K562 (cell line): ENCODE measurements at regions not wholly inside any gene's neighbourhood (a gene's known extent, or its start where the extent isn't known, plus 50 kb on each side); places are given as distances from the start of the nearest gene placed in this dataset.

ENCODE experiments used
- KDM2B ChIP-seq: fragments of 250-450 bp; sonication (Bioruptor Pico); IDR thresholded peaks from 2 replicates; pipeline ENCODE4 v1.8.0; 2021; ENCODE audit warnings: mild to moderate bottlenecking, moderate library complexity
- NR1H2 ChIP-seq: sonication (generic); formaldehyde crosslinking; IDR thresholded peaks from 2 replicates; pipeline ENCODE4 v1.4.0; 2020; ENCODE audit warnings: mild to moderate bottlenecking, missing genetic modification reagents
- RHOXF2B ChIP-seq: fragments of 250-450 bp; sonication (Bioruptor Pico); conservative IDR thresholded peaks from 2 replicates; pipeline ENCODE4 v1.5.1; 2021
- SMAD3 ChIP-seq: fragments of 450-650 bp; formaldehyde crosslinking; conservative IDR thresholded peaks from 2 replicates; pipeline ENCODE4 v1.4.0; 2020; ENCODE audit warnings: mild to moderate bottlenecking
- ZNF124 ChIP-seq: sonication (generic); formaldehyde crosslinking; IDR thresholded peaks from 2 replicates; pipeline ENCODE4 v1.8.1; 2022; ENCODE audit warnings: missing genetic modification reagents
- TF ChIP-seq, protein P1 (sequence below): fragments of 450-650 bp; formaldehyde crosslinking; IDR thresholded peaks from 2 replicates; pipeline ENCODE4 v1.4.0; 2020; ENCODE audit warnings: mild to moderate bottlenecking
- TF ChIP-seq, protein P2 (sequence below), 2 experiments: fragments of 450-650 bp in 1 of 2; IDR thresholded peaks; 2 replicates each; pipeline ENCODE4 v1.6.1; 2011 to 2017; ENCODE audit warnings: low read depth in 2 of 2, antibody characterized with exemption in 1 of 2, borderline replicate concordance in 1 of 2, low read length in 1 of 2, mild to moderate bottlenecking in 1 of 2, mixed read lengths in 1 of 2; ENCODE audit not compliant: control insufficient read depth in 1 of 2
- TF ChIP-seq, protein P3 (sequence below): fragments of 450-650 bp; IDR thresholded peaks from 2 replicates; pipeline ENCODE4 v1.6.1; 2016; ENCODE audit warnings: mild to moderate bottlenecking, moderate library complexity

DNA sequence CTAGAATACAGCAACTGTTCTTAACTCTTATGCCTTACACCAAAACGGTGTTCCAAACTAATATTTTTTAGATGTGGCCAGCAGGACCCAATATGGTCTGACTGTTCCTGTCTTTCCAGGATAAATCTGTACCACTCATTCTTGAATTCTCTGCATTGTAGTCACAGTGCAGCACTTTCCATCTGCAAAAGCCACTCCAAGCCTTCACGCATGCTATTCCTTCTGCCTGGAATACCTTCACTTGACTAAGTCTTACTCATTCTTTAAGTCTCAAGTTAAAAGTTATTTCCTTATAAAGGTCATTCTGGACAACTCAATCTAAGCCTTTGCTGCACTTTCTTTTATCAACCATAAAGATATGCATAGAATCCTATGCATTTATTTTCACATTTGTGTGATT, 1194.5 kb downstream of the PLA2G4A start (continued):
- TF ChIP-seq, protein P1, sequence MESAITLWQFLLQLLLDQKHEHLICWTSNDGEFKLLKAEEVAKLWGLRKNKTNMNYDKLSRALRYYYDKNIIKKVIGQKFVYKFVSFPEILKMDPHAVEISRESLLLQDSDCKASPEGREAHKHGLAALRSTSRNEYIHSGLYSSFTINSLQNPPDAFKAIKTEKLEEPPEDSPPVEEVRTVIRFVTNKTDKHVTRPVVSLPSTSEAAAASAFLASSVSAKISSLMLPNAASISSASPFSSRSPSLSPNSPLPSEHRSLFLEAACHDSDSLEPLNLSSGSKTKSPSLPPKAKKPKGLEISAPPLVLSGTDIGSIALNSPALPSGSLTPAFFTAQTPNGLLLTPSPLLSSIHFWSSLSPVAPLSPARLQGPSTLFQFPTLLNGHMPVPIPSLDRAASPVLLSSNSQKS (CRISPR knock-in tag) = no peak
- TF ChIP-seq, protein P2, sequence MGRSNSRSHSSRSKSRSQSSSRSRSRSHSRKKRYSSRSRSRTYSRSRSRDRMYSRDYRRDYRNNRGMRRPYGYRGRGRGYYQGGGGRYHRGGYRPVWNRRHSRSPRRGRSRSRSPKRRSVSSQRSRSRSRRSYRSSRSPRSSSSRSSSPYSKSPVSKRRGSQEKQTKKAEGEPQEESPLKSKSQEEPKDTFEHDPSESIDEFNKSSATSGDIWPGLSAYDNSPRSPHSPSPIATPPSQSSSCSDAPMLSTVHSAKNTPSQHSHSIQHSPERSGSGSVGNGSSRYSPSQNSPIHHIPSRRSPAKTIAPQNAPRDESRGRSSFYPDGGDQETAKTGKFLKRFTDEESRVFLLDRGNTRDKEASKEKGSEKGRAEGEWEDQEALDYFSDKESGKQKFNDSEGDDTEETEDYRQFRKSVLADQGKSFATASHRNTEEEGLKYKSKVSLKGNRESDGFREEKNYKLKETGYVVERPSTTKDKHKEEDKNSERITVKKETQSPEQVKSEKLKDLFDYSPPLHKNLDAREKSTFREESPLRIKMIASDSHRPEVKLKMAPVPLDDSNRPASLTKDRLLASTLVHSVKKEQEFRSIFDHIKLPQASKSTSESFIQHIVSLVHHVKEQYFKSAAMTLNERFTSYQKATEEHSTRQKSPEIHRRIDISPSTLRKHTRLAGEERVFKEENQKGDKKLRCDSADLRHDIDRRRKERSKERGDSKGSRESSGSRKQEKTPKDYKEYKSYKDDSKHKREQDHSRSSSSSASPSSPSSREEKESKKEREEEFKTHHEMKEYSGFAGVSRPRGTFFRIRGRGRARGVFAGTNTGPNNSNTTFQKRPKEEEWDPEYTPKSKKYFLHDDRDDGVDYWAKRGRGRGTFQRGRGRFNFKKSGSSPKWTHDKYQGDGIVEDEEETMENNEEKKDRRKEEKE (IDR thresholded peaks at IDR 0.05; ENCODE audit: borderline replicate concordance in 1 of 2, control insufficient read depth in 1 of 2, low read depth in 2 of 2, low read length in 1 of 2) = no peak
- no peak for TF ChIP-seq RHOXF2B (CRISPR knock-in tag)
- TF ChIP-seq ZNF124 = no peak
- TF ChIP-seq, protein P3, sequence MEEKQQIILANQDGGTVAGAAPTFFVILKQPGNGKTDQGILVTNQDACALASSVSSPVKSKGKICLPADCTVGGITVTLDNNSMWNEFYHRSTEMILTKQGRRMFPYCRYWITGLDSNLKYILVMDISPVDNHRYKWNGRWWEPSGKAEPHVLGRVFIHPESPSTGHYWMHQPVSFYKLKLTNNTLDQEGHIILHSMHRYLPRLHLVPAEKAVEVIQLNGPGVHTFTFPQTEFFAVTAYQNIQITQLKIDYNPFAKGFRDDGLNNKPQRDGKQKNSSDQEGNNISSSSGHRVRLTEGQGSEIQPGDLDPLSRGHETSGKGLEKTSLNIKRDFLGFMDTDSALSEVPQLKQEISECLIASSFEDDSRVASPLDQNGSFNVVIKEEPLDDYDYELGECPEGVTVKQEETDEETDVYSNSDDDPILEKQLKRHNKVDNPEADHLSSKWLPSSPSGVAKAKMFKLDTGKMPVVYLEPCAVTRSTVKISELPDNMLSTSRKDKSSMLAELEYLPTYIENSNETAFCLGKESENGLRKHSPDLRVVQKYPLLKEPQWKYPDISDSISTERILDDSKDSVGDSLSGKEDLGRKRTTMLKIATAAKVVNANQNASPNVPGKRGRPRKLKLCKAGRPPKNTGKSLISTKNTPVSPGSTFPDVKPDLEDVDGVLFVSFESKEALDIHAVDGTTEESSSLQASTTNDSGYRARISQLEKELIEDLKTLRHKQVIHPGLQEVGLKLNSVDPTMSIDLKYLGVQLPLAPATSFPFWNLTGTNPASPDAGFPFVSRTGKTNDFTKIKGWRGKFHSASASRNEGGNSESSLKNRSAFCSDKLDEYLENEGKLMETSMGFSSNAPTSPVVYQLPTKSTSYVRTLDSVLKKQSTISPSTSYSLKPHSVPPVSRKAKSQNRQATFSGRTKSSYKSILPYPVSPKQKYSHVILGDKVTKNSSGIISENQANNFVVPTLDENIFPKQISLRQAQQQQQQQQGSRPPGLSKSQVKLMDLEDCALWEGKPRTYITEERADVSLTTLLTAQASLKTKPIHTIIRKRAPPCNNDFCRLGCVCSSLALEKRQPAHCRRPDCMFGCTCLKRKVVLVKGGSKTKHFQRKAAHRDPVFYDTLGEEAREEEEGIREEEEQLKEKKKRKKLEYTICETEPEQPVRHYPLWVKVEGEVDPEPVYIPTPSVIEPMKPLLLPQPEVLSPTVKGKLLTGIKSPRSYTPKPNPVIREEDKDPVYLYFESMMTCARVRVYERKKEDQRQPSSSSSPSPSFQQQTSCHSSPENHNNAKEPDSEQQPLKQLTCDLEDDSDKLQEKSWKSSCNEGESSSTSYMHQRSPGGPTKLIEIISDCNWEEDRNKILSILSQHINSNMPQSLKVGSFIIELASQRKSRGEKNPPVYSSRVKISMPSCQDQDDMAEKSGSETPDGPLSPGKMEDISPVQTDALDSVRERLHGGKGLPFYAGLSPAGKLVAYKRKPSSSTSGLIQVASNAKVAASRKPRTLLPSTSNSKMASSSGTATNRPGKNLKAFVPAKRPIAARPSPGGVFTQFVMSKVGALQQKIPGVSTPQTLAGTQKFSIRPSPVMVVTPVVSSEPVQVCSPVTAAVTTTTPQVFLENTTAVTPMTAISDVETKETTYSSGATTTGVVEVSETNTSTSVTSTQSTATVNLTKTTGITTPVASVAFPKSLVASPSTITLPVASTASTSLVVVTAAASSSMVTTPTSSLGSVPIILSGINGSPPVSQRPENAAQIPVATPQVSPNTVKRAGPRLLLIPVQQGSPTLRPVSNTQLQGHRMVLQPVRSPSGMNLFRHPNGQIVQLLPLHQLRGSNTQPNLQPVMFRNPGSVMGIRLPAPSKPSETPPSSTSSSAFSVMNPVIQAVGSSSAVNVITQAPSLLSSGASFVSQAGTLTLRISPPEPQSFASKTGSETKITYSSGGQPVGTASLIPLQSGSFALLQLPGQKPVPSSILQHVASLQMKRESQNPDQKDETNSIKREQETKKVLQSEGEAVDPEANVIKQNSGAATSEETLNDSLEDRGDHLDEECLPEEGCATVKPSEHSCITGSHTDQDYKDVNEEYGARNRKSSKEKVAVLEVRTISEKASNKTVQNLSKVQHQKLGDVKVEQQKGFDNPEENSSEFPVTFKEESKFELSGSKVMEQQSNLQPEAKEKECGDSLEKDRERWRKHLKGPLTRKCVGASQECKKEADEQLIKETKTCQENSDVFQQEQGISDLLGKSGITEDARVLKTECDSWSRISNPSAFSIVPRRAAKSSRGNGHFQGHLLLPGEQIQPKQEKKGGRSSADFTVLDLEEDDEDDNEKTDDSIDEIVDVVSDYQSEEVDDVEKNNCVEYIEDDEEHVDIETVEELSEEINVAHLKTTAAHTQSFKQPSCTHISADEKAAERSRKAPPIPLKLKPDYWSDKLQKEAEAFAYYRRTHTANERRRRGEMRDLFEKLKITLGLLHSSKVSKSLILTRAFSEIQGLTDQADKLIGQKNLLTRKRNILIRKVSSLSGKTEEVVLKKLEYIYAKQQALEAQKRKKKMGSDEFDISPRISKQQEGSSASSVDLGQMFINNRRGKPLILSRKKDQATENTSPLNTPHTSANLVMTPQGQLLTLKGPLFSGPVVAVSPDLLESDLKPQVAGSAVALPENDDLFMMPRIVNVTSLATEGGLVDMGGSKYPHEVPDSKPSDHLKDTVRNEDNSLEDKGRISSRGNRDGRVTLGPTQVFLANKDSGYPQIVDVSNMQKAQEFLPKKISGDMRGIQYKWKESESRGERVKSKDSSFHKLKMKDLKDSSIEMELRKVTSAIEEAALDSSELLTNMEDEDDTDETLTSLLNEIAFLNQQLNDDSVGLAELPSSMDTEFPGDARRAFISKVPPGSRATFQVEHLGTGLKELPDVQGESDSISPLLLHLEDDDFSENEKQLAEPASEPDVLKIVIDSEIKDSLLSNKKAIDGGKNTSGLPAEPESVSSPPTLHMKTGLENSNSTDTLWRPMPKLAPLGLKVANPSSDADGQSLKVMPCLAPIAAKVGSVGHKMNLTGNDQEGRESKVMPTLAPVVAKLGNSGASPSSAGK = no peak
- TF ChIP-seq NR1H2 (CRISPR knock-in tag) = no peak
- no peak for TF ChIP-seq SMAD3 (CRISPR knock-in tag)
- no peak for TF ChIP-seq KDM2B
